ENCODE measurements at regions not wholly inside any gene's neighbourhood (a gene's known extent, or its start where the extent isn't known, plus 50 kb on each side); places are given as distances from the start of the nearest gene placed in this dataset.

GRCh38 chr18:76568731-76569130 lies 73.7 kb upstream of the ZNF516 start:
- Histone ChIP-seq H3K4me3 (ENCODE audit: low read depth, low read length) (no peak overlapping the region), H3K27me3 (ENCODE audit: control insufficient read depth, insufficient read depth, low read length) (no peaks in the 10 kb centered on the region), H3K36me3 (ENCODE audit: control insufficient read depth, insufficient read depth, low read length) (no peaks in the 10 kb centered on the region)
- ChIA-PET CTCF (no interaction called here), POLR2A (no interaction called here)
- no peak for DNase-seq (ENCODE audit: low read depth)
- TF ChIP-seq CTCF (IDR thresholded peaks at IDR 0.05; ENCODE audit: insufficient read depth, low read depth, low read length): no peak

- Histone ChIP-seq H3K36me3 (ENCODE audit: control insufficient read depth, insufficient read depth, low read length) (no peaks in the 10 kb centered on the region), H3K27me3 (ENCODE audit: control insufficient read depth, insufficient read depth, low read length) (no peaks in the 10 kb centered on the region), H3K4me3 (ENCODE audit: low read depth, low read length) (no peak overlapping the region)
- CTCF ChIA-PET: interaction anchor here (0.8 kb wide), 1 partner anchor 43 kb away, joined by 3 read pairs; no protein-coding TSS in a partner anchor
- no peak for TF ChIP-seq CTCF (IDR thresholded peaks at IDR 0.05; ENCODE audit: insufficient read depth, low read depth, low read length)
- no peak for DNase-seq (ENCODE audit: low read depth)
- POLR2A ChIA-PET: no interaction called here
Measured at GRCh38 chr18:76567835-76568445, 72.9 kb upstream of the ZNF516 start.

GRCh38 chr18:76566987-76567386 lies 71.9 kb upstream of the ZNF516 start:
- H3K27me3 ChIP-seq (ENCODE audit: control insufficient read depth, insufficient read depth, low read length): no peaks in the 10 kb centered on the region
- CTCF ChIA-PET: no interaction called here
- POLR2A ChIA-PET: no interaction called here
- no peaks in the 10 kb centered on the region for H3K36me3 ChIP-seq (ENCODE audit: control insufficient read depth, insufficient read depth, low read length)
- TF ChIP-seq CTCF (IDR thresholded peaks at IDR 0.05; ENCODE audit: insufficient read depth, low read depth, low read length): no peak
- no peak for DNase-seq (ENCODE audit: low read depth)
- no peak overlapping the region for H3K4me3 ChIP-seq (ENCODE audit: low read depth, low read length)

DNA sequence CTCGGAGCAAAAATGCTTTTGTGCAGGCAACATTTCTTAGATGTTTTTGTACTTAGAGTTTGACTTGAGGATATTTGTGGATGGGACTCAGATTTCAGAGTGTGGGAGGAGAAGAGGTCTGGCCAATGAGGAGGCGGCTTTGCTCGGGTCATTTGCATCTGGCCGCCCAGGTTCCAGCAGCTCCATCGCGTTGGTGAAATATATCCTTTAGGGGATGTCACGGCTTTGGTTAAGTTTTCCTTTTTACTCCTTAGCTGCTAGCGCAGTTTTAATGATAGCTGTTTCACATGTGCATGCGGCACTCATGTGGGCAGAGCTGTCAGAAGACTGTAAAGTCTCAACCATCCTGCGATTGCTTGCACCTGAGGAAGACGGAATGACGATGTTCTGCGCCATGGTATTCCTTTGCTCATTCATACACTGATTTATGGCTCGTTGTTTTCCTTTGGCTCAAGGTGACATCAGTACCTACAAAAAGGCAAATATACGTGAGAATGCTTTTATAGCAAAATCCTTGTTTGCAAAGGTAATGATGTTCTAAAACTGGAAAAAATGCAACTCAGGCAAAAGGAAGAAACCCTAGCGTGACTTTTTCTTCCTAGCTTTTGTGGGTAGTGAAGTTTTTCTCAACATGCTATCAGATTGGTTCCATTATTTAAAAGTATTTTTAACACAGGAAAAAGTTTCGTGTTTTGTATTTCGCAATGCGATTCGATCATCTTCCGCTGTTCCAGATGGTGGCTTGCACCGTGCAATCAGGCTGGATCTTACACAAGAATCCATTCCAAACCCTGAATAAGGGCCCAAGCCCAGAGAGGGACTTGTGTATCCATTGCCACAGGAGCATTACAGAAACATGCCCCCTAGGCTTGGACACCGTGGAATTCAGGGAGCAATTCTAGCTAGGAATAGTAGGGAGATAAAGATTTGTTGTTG lies 70.5 kb upstream of the ZNF516 start:
- TF ChIP-seq CTCF (IDR thresholded peaks at IDR 0.05; ENCODE audit: insufficient read depth, low read depth, low read length): peak; percentile 8; the same call in 1 of the 2 replicates
- ChIA-PET POLR2A (no interaction called here), CTCF (interaction anchor here (0.7 to 2.1 kb wide), 7 partner anchors 10 to 167 kb away, joined by 3 to 9 read pairs (median 3); no protein-coding TSS in a partner anchor)
- Histone ChIP-seq H3K4me3 (ENCODE audit: low read depth, low read length) (peak overlapping the region; percentile 41), H3K27me3 (ENCODE audit: control insufficient read depth, insufficient read depth, low read length) (no peaks in the 10 kb centered on the region), H3K36me3 (ENCODE audit: control insufficient read depth, insufficient read depth, low read length) (no peaks in the 10 kb centered on the region)
- DNase-seq (ENCODE audit: low read depth): peak; percentile 91

- Histone ChIP-seq H3K27me3 (ENCODE audit: control insufficient read depth, insufficient read depth, low read length) (no peaks in the 10 kb centered on the region), H3K36me3 (ENCODE audit: control insufficient read depth, insufficient read depth, low read length) (no peaks in the 10 kb centered on the region), H3K4me3 (ENCODE audit: low read depth, low read length) (no peak overlapping the region)
- ChIA-PET CTCF (interaction anchor here (1.0 to 2.1 kb wide), 4 partner anchors 9 to 77 kb away, joined by 3 to 9 read pairs (median 3); no protein-coding TSS in a partner anchor), POLR2A (no interaction called here)
- no peak for DNase-seq (ENCODE audit: low read depth)
- no peak for TF ChIP-seq CTCF (IDR thresholded peaks at IDR 0.05; ENCODE audit: insufficient read depth, low read depth, low read length)
Measured at GRCh38 chr18:76564655-76565237, 69.7 kb upstream of the ZNF516 start.

All from BJ (cell line).